8988T (cell line): ENCODE measurements at regions not wholly inside any gene's neighbourhood (a gene's known extent, or its start where the extent isn't known, plus 50 kb on each side); places are given as distances from the start of the nearest gene placed in this dataset.

Experiments used
- DNase-seq: peaks from one replicate; pipeline ENCODE4 v3.0.0; 2011

GRCh38 chr4:129561886-129562671 is 466.1 kb downstream of the C4orf33 start:
- DNase-seq: no peak

DNA sequence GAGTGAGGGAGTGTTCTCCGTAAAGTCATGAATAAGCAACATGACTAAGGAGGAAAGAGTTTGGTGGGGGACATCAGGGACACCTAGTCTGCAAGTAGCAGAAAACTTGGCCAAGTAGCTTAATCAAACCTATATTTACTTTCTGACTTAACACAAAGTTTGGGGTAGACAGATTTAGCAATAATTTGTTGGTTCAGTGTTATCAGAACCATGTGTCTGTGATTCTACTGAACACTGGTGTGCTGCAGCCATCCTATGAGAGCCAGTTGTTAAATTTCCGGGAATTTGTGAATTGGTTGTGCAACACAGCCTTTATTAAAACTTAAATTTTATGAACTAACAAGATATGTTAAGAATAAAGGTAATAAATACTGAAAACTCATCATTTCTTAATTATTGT is 469.3 kb downstream of the C4orf33 start:
- no peak for DNase-seq

DNA sequence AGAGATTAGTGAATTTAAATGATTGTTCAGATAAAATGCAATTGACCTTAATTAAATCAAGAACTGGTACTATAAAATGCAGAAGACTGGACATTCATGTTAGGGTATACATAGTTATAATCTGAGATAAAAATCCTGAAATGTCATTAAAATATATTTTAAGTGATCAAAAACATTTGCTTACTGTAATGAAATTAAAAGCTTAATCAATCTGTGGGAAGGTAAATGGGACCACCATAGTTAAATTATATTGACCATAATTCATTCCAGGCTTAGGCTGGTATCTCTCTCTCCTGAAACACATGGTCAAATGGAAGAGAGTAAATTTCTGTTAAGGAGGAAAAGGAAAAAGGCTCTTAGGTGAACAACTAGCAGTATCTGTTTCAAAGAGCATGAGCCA is 474.4 kb downstream of the C4orf33 start:
- no peak for DNase-seq

- no peak for DNase-seq
These were observed 482.4 kb downstream of the C4orf33 start for GRCh38 chr4:129578336-129578735.

DNA sequence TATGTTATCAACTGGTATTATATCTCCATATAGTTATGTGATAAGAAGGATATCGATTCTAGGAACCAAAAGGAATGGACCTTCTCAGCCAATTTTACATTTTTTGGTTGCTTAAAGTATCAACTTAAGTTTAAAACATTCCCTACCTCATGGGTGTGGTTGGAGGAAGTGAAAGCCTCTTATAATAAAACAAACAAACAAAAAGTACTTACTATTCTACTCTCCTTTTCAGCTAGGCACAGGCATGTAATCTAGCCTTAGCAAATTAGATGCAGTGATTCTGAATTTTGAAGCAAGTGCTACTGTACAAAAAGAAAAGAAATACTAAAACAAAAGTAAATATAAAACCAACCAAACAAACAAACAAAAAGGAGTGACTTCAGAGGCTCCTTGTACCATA is 485.4 kb downstream of the C4orf33 start:
- DNase-seq: no peak

DNA sequence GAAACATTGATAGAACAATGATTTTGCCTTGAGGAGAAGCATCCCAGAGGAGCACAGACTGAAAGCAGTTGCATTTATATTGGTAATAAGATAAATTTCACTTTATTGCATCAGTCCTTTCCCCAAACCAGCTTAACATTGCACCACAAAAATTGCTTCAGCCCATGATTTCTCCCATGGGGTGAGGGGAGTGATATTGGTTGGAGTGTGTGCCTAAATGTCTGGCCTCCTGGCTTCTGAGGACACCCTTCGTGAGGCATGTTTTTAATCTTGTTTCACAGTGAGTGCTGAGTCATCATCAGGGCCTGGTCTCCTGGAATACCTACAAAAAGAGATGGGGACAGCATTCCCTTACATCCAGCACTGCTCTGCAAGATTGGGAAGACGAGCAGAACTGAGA is 487.9 kb downstream of the C4orf33 start:
- no peak for DNase-seq

DNA sequence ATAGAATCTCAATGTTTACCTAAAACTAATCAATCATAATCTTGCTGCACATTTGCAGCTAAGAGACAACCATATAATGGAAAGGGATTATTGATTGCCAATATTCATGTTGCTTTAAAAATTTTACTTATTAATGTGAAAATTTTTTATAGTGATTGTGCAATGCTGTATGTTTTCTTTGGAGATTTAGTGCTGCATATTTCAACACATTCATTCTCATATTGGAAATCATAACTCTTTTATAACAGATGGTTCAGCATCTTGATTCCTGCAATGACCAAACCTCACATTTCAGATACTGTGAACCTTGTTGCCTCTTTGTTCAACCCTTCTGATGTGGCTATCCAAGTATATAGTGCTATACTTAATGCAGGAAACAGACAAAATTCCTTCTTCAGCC is 502.6 kb downstream of the C4orf33 start:
- DNase-seq: no peak

DNA sequence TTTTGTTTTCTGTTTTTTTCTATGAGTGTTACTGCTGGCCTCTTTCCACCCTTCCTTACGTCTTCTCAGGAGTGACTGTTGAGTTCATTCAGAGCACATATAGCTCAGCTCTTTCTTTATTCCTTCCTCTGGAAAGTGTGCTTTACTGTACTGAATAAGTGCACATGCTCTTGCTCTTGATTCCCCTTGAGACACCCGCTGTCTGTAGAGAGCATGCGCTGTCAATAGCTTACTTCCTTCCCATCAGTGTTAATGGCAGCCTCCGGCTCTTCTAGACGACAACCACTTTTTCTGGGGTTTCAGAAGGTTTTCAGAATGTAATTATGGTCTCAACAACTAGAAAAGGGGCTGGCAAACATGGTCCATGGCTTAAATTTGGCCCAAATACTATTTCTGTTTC is 504.9 kb downstream of the C4orf33 start:
- no peak for DNase-seq

DNA sequence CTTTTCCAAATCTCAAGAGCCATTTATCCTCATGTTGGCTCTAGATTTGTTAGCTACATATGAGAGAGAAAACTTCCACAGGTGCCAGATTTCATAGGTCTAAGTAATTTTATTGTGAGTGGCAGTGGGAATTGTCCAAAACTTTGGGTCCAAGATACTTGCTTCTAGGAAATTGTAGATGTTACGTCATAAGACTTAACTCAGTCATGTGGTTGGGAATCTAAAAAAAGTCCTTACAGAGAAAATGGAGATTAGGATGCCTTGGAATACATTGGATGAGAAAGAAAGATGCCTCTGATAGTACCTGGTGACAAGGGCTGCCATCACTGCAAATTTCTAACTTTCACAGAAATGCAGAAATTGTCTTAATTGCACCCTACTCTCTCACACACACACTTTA is 506.5 kb downstream of the C4orf33 start:
- DNase-seq: no peak

- no peak for DNase-seq
These were observed 507.4 kb downstream of the C4orf33 start for GRCh38 chr4:129603241-129603931.

- DNase-seq: no peak
These were observed 508.8 kb downstream of the C4orf33 start for GRCh38 chr4:129604632-129605255.

GRCh38 chr4:129614611-129615010 is 518.7 kb downstream of the C4orf33 start:
- no peak for DNase-seq

- no peak for DNase-seq
These were observed 526.6 kb downstream of the C4orf33 start for GRCh38 chr4:129622566-129622965.

- no peak for DNase-seq
These were observed 527.4 kb downstream of the C4orf33 start for GRCh38 chr4:129623233-129623875.

DNA sequence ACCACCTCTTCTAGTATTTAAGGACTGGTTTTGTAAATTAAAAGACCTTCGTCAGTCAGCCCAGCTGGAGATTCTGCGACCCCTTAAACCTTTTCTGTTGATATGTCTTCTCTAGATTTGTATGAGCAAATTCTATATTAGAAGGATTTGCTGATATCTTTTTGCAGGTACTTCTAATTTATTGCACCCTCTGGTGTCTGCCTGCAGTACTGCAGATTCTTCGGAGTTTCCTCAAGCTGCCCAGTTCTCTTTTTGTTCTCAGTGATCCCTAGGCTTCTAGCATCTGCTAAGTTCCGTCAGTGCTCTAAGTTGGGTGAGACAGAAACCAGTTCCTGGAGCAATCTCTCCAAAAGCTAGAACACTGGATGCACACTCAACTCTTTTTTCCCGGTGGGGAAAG is 545.2 kb downstream of the C4orf33 start:
- no peak for DNase-seq

DNA sequence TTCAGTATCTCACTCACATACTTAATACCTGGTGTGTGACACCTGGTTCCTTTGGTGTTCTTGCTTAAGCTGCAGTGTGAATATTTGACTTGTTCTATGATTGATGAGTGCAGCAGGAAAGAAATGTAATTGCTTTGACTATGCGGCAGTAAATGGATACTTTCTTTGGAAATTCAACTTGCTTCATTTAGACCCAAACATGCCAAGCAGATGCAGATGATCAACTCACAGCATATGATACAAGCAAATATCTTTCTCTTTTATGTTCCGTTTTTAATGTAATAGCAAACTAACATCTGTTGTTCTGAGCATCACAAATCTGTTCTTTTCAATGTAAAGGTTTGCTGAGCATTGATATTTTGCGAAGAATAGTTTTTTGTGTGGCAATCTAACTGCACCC is 549.5 kb downstream of the C4orf33 start:
- no peak for DNase-seq

- DNase-seq: no peak
These were observed 572.1 kb downstream of the C4orf33 start for GRCh38 chr4:129668092-129668491.

- DNase-seq: no peak
These were observed 577.0 kb downstream of the C4orf33 start for GRCh38 chr4:129672941-129673340.

DNA sequence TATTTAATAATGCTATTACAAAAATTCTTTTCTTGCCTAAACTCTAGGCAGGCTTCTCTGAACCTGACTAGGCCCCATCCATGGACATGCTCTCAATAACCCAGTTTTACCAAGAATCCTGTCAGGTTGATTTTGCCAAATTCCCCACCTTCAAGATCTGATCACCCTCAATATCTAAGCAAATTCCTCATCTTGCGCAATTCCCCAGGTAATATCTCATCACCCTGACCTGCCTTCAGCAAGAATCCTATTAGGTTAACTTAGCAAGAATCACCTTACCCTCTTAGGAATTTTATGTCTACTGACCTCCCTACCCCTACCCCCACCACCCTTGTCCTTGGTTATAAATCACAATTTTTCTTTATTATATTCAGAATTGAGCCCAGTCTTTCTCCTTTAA is 579.1 kb downstream of the C4orf33 start:
- DNase-seq: no peak

GRCh38 chr4:129676934-129677333 is 581.0 kb downstream of the C4orf33 start:
- DNase-seq: no peak

DNA sequence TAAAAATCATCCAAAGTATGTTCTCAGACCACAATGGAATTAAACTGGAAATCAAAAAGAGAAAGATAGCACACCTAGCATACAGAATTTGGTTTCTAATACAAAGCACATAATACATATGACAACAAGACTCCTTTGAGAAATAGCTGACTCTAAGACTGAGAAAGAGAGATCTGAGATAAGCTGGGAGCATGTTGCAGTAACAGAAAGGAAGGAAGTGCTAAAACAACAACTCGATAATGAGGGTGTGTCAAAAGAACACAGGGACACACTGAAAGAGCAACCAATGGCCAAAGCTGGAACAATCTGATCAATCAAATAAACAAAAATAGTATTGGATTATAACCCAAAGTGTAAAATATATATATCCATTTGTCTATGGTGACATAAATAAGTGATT is 586.6 kb downstream of the C4orf33 start:
- DNase-seq: no peak

GRCh38 chr4:129707949-129708348 is 612.0 kb downstream of the C4orf33 start:
- DNase-seq: no peak

DNA sequence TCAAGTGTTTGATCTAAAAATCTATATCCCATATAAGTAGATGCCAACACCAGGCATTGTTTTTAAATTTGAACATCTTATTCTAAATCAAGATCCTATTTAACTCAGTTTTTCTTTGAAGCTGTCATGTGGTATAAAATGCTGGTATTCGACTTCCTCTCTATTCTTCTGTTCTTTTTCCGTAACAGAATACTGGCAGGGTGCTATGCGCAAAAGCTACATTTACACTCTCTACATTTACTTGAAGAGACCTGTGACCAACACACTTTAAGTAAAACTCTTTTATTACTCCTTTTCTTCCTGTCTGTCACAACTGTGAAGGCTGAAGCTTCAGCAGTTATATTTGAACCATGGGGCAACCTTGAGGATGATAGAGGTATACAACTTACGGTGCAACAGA is 612.8 kb downstream of the C4orf33 start:
- DNase-seq: no peak

DNA sequence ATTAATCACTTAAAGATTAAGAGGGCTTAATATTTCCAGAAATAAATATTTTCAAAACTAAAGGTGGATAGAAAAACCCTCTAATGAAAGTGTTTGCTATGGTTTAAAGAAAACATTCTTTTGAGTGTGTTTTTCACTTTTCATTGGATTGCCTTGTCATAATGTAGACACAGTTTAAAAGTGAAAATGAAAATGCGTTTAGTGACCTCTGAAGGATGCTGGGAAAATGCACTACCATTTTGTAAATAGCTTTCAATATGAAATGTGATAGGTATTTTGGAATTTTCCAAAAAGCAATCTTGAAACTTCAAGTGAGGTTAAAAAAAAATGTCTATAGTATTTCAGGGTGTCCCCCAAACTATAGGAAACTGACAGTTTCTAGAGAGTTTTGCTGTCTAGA is 642.2 kb downstream of the C4orf33 start:
- no peak for DNase-seq
